NCI-H2196 treated with DMSO at 0.1 percent for 48 hours (cell line): ENCODE measurements at regions not wholly inside any gene's neighbourhood (a gene's known extent, or its start where the extent isn't known, plus 50 kb on each side); places are given as distances from the start of the nearest gene placed in this dataset.
A peak's percentile ranks its signal among the peaks of the same experiment; 100 is the strongest.
"Not testable (repeated sequence)": the region's sequence is repeated elsewhere in the genome, so short reads cannot be mapped to it uniquely, and the experiment has no call there.

ENCODE experiments used
- DNase-seq: peaks from one replicate; lab custom pipeline; 2025; ENCODE audit not compliant: unreplicated experiment; lab: John Stamatoyannopoulos, UW

- DNase-seq, result no peak
Observed at GRCh38 chr18:49731860-49732311, 81.4 kb downstream of the ACAA2 start.

GRCh38 chr18:49731421-49731841, 81.9 kb downstream of the ACAA2 start:
- DNase-seq, result no peak

GRCh38 chr18:49730951-49731391, 82.4 kb downstream of the ACAA2 start:
- DNase-seq, result no peak

GRCh38 chr18:49728542-49728941, 84.8 kb downstream of the ACAA2 start:
- DNase-seq, result peak; percentile 21

- no peak for DNase-seq
Observed at GRCh38 chr18:49727816-49728215, 85.5 kb downstream of the ACAA2 start.

- no peak for DNase-seq
Observed at GRCh38 chr18:49726675-49726963, 86.7 kb downstream of the ACAA2 start.

- DNase-seq, result no peak
Observed at GRCh38 chr18:49725809-49726674, 87.3 kb downstream of the ACAA2 start.

GRCh38 chr18:49723648-49724180, 89.6 kb downstream of the ACAA2 start:
- no peak for DNase-seq

GRCh38 chr18:49722477-49722876, 90.9 kb downstream of the ACAA2 start:
- no peak for DNase-seq

- DNase-seq, result no peak
Observed at GRCh38 chr18:49721981-49722380, 91.4 kb downstream of the ACAA2 start.

GRCh38 chr18:49720944-49721343, 92.4 kb downstream of the ACAA2 start:
- DNase-seq, result not testable (repeated sequence)

GRCh38 chr18:49717617-49718016, 95.7 kb downstream of the ACAA2 start:
- DNase-seq, result no peak

- DNase-seq, result no peak
Observed at GRCh38 chr18:49716035-49716434, 97.3 kb downstream of the ACAA2 start.

- DNase-seq, result no peak
Observed at GRCh38 chr18:49709347-49709690, 104.0 kb downstream of the ACAA2 start.

GRCh38 chr18:49708662-49709346, 104.5 kb downstream of the ACAA2 start:
- DNase-seq, result no peak

GRCh38 chr18:49707599-49707998, 105.7 kb downstream of the ACAA2 start:
- DNase-seq, result no peak

GRCh38 chr18:49704334-49704733, 109.0 kb downstream of the ACAA2 start:
- no peak for DNase-seq

- DNase-seq, result no peak
Observed at GRCh38 chr18:49701190-49701589, 112.1 kb downstream of the ACAA2 start.

GRCh38 chr18:49699303-49699702, 114.0 kb downstream of the ACAA2 start:
- no peak for DNase-seq

GRCh38 chr18:49698525-49699025, 114.8 kb downstream of the ACAA2 start:
- peak; percentile 18 for DNase-seq

GRCh38 chr18:49697757-49698524, 115.4 kb downstream of the ACAA2 start:
- no peak for DNase-seq
